ENCODE measurements at regions not wholly inside any gene's neighbourhood (a gene's known extent, or its start where the extent isn't known, plus 50 kb on each side); places are given as distances from the start of the nearest gene placed in this dataset.
A peak's percentile ranks its signal among the peaks of the same experiment; 100 is the strongest.

DNA sequence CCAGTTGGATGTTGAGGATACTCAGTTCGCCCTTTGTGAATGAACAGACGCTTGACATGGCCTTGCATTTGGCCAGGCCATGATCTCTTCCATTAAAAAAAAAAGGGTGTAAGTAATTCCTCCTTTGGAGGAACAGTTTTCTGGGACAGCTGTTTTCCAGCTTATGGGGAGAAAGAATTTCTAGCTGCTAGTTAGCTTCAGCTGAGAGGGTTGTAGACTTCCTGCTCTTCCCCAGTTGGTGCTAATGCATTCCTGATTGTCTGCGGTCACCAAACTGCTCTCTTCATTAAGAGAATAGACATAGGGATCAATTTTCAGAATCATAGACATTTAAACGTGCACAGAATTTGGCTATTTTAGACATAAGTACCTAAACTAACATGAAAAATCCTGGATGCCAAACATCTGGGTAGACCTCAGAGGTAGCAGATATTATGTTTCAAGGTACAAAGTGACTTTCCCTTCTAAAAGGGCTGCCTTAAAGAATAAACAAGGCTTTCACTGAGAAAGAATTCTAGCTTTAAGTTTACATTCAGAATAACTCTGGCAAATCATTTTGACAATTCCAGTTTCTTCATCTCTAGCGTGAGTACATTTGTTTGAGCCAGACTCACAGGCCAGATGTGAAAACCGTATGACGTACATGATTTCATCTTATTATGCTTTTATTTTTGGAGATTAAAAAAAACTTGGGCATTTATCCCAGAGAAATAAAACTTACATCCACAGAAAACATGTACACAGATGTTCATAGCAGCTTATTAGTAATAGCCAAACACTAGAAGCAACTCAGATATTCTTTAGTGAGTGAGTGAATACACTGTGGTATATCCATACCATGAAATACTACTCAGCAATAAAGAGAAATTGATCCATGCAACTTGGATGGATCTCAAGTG lies 71.2 kb downstream of the MAIP1 start:
- 0 out of 2 replicates have a peak, but pooled peaks cover 3% of the 10 kb centered on the region for H3K36me3 ChIP-seq (ENCODE audit: insufficient read depth)
- no peaks in the 10 kb centered on the region for H3K79me2 ChIP-seq (replicated peaks; ENCODE audit: insufficient read depth)
- no peak for DNase-seq (ENCODE audit: low spot score)
- no peaks in the 10 kb centered on the region for H3K27me3 Mint-ChIP-seq (ENCODE audit: insufficient read depth, low read depth, poor library complexity)
- peaks cover 10% of the 10 kb centered on the region for H3K4me1 Mint-ChIP-seq
- H3K9me2 ChIP-seq (ENCODE audit: insufficient read depth): peaks cover 31% of the 10 kb centered on the region
- H2AFZ ChIP-seq: peak overlapping the region; percentile 29
- H3K9me3 Mint-ChIP-seq: peaks cover 4% of the 10 kb centered on the region; the same call in 2 of the 3 replicates
- H3K4me3 Mint-ChIP-seq: no peak overlapping the region
- no peaks in the 10 kb centered on the region for H3K4me1 ChIP-seq (ENCODE audit: insufficient read depth)
- H3K27me3 ChIP-seq (ENCODE audit: insufficient read depth): no peaks in the 10 kb centered on the region
- H3K36me3 Mint-ChIP-seq (ENCODE audit: low read depth): peaks cover 9% of the 10 kb centered on the region; the same call in 1 of the 3 replicates
- H3K27ac Mint-ChIP-seq: no peak overlapping the region
- no peak for ATAC-seq
- H3K4me3 ChIP-seq: no peak overlapping the region
- no peaks in the 10 kb centered on the region for H4K20me1 ChIP-seq (replicated peaks; ENCODE audit: insufficient read depth)
- no peak overlapping the region for H3K4me2 ChIP-seq
- H3F3A ChIP-seq (replicated peaks; ENCODE audit: low read depth): no peaks in the 10 kb centered on the region
- no peak overlapping the region for H3K27ac ChIP-seq (ENCODE audit: low read depth)
- TF ChIP-seq, protein P1, sequence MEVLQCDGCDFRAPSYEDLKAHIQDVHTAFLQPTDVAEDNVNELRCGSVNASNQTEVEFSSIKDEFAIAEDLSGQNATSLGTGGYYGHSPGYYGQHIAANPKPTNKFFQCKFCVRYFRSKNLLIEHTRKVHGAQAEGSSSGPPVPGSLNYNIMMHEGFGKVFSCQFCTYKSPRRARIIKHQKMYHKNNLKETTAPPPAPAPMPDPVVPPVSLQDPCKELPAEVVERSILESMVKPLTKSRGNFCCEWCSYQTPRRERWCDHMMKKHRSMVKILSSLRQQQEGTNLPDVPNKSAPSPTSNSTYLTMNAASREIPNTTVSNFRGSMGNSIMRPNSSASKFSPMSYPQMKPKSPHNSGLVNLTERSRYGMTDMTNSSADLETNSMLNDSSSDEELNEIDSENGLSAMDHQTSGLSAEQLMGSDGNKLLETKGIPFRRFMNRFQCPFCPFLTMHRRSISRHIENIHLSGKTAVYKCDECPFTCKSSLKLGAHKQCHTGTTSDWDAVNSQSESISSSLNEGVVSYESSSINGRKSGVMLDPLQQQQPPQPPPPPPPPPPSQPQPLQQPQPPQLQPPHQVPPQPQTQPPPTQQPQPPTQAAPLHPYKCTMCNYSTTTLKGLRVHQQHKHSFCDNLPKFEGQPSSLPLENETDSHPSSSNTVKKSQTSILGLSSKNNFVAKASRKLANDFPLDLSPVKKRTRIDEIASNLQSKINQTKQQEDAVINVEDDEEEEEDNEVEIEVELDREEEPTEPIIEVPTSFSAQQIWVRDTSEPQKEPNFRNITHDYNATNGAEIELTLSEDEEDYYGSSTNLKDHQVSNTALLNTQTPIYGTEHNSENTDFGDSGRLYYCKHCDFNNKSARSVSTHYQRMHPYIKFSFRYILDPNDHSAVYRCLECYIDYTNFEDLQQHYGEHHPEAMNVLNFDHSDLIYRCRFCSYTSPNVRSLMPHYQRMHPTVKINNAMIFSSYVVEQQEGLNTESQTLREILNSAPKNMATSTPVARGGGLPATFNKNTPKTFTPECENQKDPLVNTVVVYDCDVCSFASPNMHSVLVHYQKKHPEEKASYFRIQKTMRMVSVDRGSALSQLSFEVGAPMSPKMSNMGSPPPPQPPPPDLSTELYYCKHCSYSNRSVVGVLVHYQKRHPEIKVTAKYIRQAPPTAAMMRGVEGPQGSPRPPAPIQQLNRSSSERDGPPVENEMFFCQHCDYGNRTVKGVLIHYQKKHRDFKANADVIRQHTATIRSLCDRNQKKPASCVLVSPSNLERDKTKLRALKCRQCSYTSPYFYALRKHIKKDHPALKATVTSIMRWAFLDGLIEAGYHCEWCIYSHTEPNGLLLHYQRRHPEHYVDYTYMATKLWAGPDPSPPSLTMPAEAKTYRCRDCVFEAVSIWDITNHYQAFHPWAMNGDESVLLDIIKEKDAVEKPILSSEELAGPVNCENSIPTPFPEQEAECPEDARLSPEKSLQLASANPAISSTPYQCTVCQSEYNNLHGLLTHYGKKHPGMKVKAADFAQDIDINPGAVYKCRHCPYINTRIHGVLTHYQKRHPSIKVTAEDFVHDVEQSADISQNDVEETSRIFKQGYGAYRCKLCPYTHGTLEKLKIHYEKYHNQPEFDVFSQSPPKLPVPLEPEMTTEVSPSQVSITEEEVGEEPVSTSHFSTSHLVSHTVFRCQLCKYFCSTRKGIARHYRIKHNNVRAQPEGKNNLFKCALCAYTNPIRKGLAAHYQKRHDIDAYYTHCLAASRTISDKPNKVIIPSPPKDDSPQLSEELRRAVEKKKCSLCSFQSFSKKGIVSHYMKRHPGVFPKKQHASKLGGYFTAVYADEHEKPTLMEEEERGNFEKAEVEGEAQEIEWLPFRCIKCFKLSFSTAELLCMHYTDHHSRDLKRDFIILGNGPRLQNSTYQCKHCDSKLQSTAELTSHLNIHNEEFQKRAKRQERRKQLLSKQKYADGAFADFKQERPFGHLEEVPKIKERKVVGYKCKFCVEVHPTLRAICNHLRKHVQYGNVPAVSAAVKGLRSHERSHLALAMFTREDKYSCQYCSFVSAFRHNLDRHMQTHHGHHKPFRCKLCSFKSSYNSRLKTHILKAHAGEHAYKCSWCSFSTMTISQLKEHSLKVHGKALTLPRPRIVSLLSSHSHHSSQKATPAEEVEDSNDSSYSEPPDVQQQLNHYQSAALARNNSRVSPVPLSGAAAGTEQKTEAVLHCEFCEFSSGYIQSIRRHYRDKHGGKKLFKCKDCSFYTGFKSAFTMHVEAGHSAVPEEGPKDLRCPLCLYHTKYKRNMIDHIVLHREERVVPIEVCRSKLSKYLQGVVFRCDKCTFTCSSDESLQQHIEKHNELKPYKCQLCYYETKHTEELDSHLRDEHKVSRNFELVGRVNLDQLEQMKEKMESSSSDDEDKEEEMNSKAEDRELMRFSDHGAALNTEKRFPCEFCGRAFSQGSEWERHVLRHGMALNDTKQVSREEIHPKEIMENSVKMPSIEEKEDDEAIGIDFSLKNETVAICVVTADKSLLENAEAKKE (CRISPR knock-in tag; IDR thresholded peaks at IDR 0.05): no peak
- TF ChIP-seq CREB1 (CRISPR knock-in tag; IDR thresholded peaks at IDR 0.05; ENCODE audit: low read depth): no peak
- TF ChIP-seq POLR2AphosphoS5 (IDR thresholded peaks at IDR 0.05; ENCODE audit: low read depth): no peak
- TF ChIP-seq ZNF114 (CRISPR knock-in tag; IDR thresholded peaks at IDR 0.05): no peak
- TF ChIP-seq JUNB (IDR thresholded peaks at IDR 0.05; ENCODE audit: unreplicated experiment): no peak
- no peak for TF ChIP-seq STAT1 (IDR thresholded peaks at IDR 0.05; ENCODE audit: unreplicated experiment)
- no peak for TF ChIP-seq ZNF331 (CRISPR knock-in tag; IDR thresholded peaks at IDR 0.05; ENCODE audit: low read depth)
- TF ChIP-seq EZH2 (IDR thresholded peaks at IDR 0.05; ENCODE audit: low read depth, unreplicated experiment): no peak
- TF ChIP-seq NANOG (IDR thresholded peaks at IDR 0.05; ENCODE audit: borderline replicate concordance): no peak
- TF ChIP-seq, protein P2, sequence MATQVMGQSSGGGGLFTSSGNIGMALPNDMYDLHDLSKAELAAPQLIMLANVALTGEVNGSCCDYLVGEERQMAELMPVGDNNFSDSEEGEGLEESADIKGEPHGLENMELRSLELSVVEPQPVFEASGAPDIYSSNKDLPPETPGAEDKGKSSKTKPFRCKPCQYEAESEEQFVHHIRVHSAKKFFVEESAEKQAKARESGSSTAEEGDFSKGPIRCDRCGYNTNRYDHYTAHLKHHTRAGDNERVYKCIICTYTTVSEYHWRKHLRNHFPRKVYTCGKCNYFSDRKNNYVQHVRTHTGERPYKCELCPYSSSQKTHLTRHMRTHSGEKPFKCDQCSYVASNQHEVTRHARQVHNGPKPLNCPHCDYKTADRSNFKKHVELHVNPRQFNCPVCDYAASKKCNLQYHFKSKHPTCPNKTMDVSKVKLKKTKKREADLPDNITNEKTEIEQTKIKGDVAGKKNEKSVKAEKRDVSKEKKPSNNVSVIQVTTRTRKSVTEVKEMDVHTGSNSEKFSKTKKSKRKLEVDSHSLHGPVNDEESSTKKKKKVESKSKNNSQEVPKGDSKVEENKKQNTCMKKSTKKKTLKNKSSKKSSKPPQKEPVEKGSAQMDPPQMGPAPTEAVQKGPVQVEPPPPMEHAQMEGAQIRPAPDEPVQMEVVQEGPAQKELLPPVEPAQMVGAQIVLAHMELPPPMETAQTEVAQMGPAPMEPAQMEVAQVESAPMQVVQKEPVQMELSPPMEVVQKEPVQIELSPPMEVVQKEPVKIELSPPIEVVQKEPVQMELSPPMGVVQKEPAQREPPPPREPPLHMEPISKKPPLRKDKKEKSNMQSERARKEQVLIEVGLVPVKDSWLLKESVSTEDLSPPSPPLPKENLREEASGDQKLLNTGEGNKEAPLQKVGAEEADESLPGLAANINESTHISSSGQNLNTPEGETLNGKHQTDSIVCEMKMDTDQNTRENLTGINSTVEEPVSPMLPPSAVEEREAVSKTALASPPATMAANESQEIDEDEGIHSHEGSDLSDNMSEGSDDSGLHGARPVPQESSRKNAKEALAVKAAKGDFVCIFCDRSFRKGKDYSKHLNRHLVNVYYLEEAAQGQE (IDR thresholded peaks at IDR 0.05; ENCODE audit: unreplicated experiment): no peak
- TF ChIP-seq, protein P3, sequence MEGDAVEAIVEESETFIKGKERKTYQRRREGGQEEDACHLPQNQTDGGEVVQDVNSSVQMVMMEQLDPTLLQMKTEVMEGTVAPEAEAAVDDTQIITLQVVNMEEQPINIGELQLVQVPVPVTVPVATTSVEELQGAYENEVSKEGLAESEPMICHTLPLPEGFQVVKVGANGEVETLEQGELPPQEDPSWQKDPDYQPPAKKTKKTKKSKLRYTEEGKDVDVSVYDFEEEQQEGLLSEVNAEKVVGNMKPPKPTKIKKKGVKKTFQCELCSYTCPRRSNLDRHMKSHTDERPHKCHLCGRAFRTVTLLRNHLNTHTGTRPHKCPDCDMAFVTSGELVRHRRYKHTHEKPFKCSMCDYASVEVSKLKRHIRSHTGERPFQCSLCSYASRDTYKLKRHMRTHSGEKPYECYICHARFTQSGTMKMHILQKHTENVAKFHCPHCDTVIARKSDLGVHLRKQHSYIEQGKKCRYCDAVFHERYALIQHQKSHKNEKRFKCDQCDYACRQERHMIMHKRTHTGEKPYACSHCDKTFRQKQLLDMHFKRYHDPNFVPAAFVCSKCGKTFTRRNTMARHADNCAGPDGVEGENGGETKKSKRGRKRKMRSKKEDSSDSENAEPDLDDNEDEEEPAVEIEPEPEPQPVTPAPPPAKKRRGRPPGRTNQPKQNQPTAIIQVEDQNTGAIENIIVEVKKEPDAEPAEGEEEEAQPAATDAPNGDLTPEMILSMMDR (conservative IDR thresholded peaks at IDR 0.05; ENCODE audit: low read depth in 2 of 2): no peak

All from GM23338 (cell line).